NCI-H146 (cell line): ENCODE measurements at regions not wholly inside any gene's neighbourhood (a gene's known extent, or its start where the extent isn't known, plus 50 kb on each side); places are given as distances from the start of the nearest gene placed in this dataset.
"Not testable (repeated sequence)": the region's sequence is repeated elsewhere in the genome, so short reads cannot be mapped to it uniquely, and the experiment has no call there.

Experiments used
- DNase-seq: peaks from one replicate; lab custom pipeline; 2025; lab: John Stamatoyannopoulos, UW

DNA sequence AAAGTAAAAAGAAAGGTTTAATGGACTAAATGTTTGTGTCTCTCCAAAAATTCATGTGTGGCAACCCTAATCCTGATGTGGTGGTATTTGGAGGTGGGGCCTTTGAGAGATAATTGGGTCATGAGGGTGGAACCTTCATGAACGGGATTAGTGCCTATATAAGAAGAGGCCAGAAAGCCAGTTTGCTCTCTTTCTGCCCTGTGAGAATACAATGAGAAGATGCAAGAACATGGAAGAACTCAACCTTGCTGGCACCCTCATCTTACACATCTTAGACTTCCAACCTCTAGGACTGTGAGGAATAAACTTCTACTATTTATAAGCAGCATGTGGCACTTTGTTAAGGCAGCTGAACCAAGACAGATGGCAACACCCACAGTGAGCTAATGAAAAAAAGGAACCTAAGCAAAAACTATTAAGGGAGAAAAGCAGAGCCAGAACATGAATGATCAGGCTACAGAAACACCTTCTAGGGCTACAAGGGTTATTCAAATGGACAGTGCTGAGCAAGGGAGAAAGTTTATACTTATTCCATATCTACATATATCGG lies 159.5 kb downstream of the PLK2 start:
- DNase-seq: no peak

- no peak for DNase-seq
Measured at GRCh38 chr5:58299256-58299655, 160.6 kb downstream of the PLK2 start.

DNA sequence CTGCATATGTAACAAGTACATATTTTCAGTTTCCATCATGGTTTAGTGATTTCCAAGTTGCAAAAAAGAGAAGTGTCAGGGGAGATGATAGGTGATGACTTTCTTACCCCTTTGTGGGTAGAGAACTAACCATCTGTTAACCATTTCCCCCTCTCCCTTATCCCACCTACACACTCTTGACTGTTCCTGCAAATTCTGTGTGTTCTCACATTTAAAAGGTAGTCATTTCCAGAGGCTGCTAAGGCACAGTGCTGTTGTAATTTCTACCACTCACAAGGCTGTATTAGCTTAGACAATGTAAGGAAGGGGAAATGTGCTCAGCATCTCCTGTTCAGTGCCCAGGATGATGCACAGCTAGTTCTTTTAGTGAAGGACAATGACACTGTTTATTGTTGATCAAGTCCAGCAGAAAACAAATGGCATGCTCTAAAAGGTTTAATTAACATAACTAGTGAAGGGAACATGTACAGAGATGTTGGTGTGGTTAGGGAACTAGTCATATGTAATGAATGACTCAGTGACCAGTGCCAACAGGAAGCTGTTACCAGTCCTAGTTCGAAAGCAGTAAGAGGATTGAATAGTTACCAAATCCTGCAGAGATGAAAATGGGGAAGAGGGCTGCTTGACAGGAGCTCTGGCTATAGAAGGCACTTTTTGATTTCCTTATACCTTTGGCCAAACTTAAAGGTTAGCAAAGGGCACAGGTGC lies 165.1 kb downstream of the PLK2 start:
- no peak for DNase-seq

DNA sequence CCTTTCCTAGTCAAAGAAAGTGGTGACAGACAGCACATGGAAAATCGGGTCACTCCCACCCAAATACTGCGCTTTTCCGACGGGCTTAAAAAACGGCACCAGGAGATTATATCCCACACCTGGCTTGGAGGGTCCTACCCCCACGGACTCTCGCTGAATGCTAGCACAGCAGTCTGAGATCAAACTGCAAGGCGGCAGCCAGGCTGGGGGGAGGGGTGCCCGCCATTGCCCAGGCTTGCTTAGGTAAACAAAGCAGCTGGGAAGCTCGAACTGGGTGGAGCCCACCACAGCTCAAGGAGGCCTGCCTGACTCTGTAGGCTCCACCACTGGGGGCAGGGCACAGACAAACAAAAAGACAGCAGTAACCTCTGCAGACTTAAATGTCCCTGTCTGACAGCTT lies 171.6 kb downstream of the PLK2 start:
- not testable (repeated sequence) for DNase-seq

DNA sequence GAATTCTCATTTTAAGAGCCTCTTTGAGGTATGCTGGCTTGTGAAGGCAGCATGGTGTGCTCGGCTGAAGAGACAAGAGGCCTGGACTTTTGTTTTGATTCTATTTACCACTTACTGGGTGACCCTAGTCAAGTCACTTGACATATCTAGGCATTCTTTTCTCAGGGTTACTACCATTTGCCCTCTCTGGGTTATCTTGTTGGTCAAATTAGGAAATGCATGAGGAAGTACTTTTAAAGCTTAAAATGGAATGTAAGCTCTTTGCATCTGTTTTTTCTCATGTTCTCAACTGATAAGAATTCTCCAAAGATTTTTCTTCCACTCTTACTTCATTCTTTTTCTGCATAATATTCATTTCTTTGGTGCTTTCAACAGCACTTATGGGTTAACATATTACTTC lies 173.1 kb downstream of the PLK2 start:
- no peak for DNase-seq

- no peak for DNase-seq
Measured at GRCh38 chr5:58285900-58286299, 174.0 kb downstream of the PLK2 start.

- no peak for DNase-seq
Measured at GRCh38 chr5:58284886-58285285, 175.0 kb downstream of the PLK2 start.

DNA sequence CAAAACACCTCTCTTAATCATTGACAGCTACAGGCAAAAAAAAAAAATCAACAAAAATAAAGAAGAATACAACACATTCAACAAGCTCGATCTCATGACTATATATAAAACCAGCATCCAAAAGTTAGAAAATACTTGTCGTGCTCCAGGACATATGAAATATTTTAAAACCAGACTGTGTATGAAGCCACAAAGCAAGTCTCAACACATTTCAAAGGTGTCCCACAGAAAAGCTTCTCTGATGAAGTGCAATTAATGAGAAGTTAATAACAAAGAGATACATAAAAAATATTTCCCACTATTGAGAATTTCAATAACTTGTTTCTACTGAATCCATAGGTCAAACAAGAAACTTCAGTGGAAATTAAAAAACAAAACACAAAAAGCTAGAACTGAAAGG lies 178.7 kb downstream of the PLK2 start:
- DNase-seq: no peak

- no peak for DNase-seq
Measured at GRCh38 chr5:58279259-58279658, 180.6 kb downstream of the PLK2 start.

DNA sequence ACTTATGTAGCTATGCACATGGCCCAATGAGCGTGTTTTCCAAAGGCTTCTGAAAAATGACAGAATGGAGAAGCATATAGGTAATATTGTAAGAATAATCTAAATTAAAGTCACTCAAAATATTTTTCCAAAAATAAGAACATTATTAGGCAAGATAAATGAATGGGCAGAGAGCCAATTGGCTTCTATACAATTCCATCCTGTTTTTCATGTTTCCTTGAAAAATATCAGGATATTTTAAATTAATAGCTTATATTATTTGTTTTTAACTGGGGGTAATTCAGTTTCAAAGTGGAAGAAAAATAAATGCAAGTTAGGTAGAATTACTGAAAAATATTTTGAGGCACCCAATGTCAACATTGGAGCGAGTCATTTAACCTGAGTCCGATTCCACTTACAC lies 183.5 kb downstream of the PLK2 start:
- DNase-seq: no peak

- no peak for DNase-seq
Measured at GRCh38 chr5:58275516-58275915, 184.4 kb downstream of the PLK2 start.

- DNase-seq: no peak
Measured at GRCh38 chr5:58274191-58274590, 185.7 kb downstream of the PLK2 start.

GRCh38 chr5:58273711-58274110 lies 186.2 kb downstream of the PLK2 start:
- DNase-seq: no peak

DNA sequence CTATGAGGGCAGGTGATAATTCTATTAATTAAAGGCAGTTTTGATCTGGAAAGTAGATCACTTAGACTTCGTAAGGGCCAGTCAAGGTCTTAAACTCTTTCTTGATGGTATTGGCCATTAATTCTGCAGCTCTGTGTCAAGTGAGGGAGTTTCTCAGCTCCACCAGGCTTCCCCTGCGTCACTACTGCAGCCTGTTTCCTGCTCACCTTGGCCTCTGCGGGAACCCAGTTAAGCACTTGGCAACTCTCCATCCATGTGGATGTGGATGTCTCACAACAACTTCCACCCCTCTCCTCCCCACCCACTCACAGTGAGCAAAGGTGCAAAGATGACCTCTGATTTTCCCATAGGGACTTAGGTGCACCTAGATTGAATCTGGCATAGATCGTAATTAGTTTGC lies 191.6 kb downstream of the PLK2 start:
- DNase-seq: no peak

GRCh38 chr5:58266402-58266801 lies 193.5 kb downstream of the PLK2 start:
- no peak for DNase-seq

GRCh38 chr5:58265246-58265930 lies 194.5 kb downstream of the PLK2 start:
- DNase-seq: no peak

- no peak for DNase-seq
Measured at GRCh38 chr5:58264276-58264675, 195.6 kb downstream of the PLK2 start.

DNA sequence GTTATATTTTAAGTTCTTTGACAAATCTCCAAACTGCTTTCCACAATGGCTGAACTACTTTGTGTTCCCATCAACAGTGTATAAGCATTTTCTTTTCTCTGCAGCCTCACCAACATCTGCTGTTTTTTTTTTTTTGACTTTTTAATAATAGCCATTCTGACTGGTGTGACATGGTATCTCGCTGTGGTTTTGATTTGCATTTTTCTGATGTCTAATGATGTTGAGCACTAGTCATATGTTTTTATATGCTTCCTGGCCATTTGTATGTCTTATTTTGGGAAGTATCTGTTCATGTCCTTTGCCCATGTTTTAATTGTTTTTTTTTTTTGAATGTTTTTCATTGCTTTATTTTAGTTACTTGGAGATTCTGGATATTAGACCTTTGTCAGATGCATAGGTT lies 196.6 kb downstream of the PLK2 start:
- DNase-seq: no peak

DNA sequence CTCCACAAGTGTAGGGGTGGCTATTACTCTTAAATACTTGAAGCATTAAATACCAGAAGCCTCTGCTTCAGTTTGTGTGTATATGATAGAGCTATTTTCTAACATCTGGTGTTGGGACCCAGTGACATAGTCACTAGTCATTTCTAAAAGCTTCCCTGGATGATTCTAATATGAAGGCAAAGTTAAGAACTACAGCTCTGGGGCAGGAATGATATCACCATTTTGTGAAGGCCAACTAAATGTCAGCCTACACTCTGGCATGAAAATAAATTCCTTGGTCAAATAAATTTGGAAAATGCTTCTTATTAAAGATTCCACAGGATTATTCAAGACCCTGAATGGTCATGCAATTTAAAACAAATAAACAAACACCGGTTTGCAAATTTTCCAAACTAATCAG lies 197.7 kb downstream of the PLK2 start:
- no peak for DNase-seq

DNA sequence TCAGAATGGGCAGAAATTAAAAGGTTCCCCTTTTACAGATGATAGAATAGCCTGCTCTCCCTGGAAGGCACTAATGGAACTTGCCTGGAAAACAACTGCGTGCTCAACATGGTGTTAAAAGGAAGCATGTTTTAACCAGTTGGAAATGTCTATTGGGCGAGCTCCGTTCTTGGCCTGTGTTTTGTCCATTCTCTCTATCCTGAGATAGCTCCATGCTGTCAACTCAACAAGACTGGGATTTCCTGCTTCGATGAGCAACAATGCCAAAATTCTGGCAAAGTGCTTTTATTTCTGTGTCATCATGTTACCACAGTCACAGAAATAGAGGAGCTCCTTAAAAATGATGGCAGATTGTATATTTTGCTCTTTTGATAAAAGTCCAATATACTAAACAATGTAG lies 198.3 kb downstream of the PLK2 start:
- DNase-seq: no peak

- DNase-seq: no peak
Measured at GRCh38 chr5:58260243-58260642, 199.6 kb downstream of the PLK2 start.

- no peak for DNase-seq
Measured at GRCh38 chr5:58259685-58260152, 200.2 kb downstream of the PLK2 start.

- no peak for DNase-seq
Measured at GRCh38 chr5:58258984-58259684, 200.8 kb downstream of the PLK2 start.
